NB4 (cell line): ENCODE measurements at regions not wholly inside any gene's neighbourhood (a gene's known extent, or its start where the extent isn't known, plus 50 kb on each side); places are given as distances from the start of the nearest gene placed in this dataset.

Experiments used
- DNase-seq: peaks from one replicate; pipeline ENCODE4 v3.0.0; 2010; ENCODE audit warnings: low read depth
- H3K4me3 ChIP-seq: one replicate; pipeline ENCODE4 v1.5.1; 2011; ENCODE audit warnings: mild to moderate bottlenecking, low read depth, low read length, moderate library complexity
- CTCF ChIP-seq: IDR thresholded peaks from one replicate; pipeline ENCODE4 v1.5.1; 2012; ENCODE audit warnings: low read depth, low read length
- MAX ChIP-seq: IDR thresholded peaks from 2 replicates; pipeline ENCODE4 v1.6.1; 2011; ENCODE audit warnings: low read depth, low read length
- MYC ChIP-seq: IDR thresholded peaks from 2 replicates; pipeline ENCODE4 v1.6.1; 2011; ENCODE audit warnings: low read depth, low read length
- POLR2A ChIP-seq: IDR thresholded peaks from 2 replicates; pipeline ENCODE4 v1.6.1; 2011; ENCODE audit warnings: mild to moderate bottlenecking; ENCODE audit not compliant: insufficient read length; ENCODE audit errors: extremely low read depth

GRCh38 chr13:44844786-44845185 is 144.5 kb downstream of the NUFIP1 start:
- TF ChIP-seq POLR2A = no peak
- no peak for TF ChIP-seq MYC
- no peak for TF ChIP-seq CTCF
- no peak for TF ChIP-seq MAX
- no peak overlapping the region for H3K4me3 ChIP-seq
- no peak for DNase-seq

GRCh38 chr13:44843403-44843802 is 145.9 kb downstream of the NUFIP1 start:
- no peak for TF ChIP-seq CTCF
- no peak for TF ChIP-seq MAX
- TF ChIP-seq MYC = no peak
- TF ChIP-seq POLR2A = no peak
- H3K4me3 ChIP-seq = no peak overlapping the region
- peak; percentile 56 for DNase-seq

GRCh38 chr13:44842158-44842557 is 147.1 kb downstream of the NUFIP1 start:
- TF ChIP-seq POLR2A = no peak
- no peak for TF ChIP-seq MAX
- no peak for TF ChIP-seq CTCF
- TF ChIP-seq MYC = no peak
- peak; percentile 15 for DNase-seq
- H3K4me3 ChIP-seq = no peak overlapping the region

- H3K4me3 ChIP-seq = no peak overlapping the region
- DNase-seq = no peak
- TF ChIP-seq CTCF (no peak), POLR2A (no peak)
These were observed 149.1 kb downstream of the NUFIP1 start for GRCh38 chr13:44840131-44840530.

GRCh38 chr13:44837250-44837649 is 152.0 kb downstream of the NUFIP1 start:
- no peak for TF ChIP-seq POLR2A
- TF ChIP-seq MYC = no peak
- no peak for TF ChIP-seq MAX
- no peak for TF ChIP-seq CTCF
- H3K4me3 ChIP-seq = no peak overlapping the region
- no peak for DNase-seq

- no peak for DNase-seq
- no peak overlapping the region for H3K4me3 ChIP-seq
- no peak for TF ChIP-seq CTCF
- TF ChIP-seq POLR2A = no peak
- no peak for TF ChIP-seq MYC
- no peak for TF ChIP-seq MAX
These were observed 154.9 kb downstream of the NUFIP1 start for GRCh38 chr13:44834404-44834803.
